Astrocyte (in vitro differentiated cells and primary cell): ENCODE measurements at regions not wholly inside any gene's neighbourhood (a gene's known extent, or its start where the extent isn't known, plus 50 kb on each side); places are given as distances from the start of the nearest gene placed in this dataset.

Experiments
- EZH2 ChIP-seq: IDR thresholded peaks from 2 replicates; pipeline ENCODE4 v1.6.1; 2012; ENCODE audit warnings: mild to moderate bottlenecking, low read length, inconsistent platforms; ENCODE audit not compliant: insufficient read depth
- TF ChIP-seq, protein P1 (sequence below): IDR thresholded peaks from 2 replicates; pipeline ENCODE4 v1.5.1; 2011; ENCODE audit warnings: low read depth, mild to moderate bottlenecking, inconsistent platforms, low read length, moderate library complexity; ENCODE audit not compliant: insufficient read depth

DNA sequence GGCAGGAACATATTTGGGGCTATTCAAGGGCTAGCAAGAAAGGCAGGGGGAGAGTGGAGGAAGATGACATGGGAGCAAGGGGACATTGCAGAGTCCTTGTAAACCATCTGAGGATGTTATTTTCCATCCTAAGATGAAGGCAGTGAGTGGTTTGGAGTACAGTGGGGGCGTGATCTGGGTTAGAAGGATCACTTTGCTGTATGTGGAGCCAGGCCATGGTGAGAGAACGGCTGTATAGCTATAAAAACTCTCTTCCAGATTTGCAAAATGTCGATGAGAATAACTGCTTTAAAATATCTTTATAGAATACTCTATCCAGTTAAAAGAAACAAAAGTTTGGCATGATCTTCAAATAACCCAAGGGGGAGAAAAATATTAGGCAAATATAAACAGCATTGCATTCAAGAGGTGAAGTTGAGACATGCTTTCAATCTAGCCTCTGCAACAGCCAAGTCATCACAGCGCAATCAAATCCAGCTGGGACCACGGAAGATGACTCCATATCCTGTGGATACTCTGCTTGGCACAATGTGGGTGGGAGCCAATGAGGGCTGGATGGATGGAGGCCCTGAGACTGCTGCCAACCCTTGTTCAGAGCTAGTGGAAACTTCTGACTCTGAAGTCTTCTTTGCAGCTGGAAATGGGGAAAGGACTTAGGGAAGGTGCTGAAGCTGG, 111.5 kb upstream of the BASP1 start:
- TF ChIP-seq, protein P1, sequence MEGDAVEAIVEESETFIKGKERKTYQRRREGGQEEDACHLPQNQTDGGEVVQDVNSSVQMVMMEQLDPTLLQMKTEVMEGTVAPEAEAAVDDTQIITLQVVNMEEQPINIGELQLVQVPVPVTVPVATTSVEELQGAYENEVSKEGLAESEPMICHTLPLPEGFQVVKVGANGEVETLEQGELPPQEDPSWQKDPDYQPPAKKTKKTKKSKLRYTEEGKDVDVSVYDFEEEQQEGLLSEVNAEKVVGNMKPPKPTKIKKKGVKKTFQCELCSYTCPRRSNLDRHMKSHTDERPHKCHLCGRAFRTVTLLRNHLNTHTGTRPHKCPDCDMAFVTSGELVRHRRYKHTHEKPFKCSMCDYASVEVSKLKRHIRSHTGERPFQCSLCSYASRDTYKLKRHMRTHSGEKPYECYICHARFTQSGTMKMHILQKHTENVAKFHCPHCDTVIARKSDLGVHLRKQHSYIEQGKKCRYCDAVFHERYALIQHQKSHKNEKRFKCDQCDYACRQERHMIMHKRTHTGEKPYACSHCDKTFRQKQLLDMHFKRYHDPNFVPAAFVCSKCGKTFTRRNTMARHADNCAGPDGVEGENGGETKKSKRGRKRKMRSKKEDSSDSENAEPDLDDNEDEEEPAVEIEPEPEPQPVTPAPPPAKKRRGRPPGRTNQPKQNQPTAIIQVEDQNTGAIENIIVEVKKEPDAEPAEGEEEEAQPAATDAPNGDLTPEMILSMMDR, result no peak
- TF ChIP-seq EZH2, result no peak
